ENCODE measurements at regions not wholly inside any gene's neighbourhood (a gene's known extent, or its start where the extent isn't known, plus 50 kb on each side); places are given as distances from the start of the nearest gene placed in this dataset.

- no peaks in the 10 kb centered on the region for H3K27me3 ChIP-seq (ENCODE audit: control insufficient read depth in 2 of 2, insufficient read depth in 2 of 2, low read length in 2 of 2)
- no peak overlapping the region for H3K4me3 ChIP-seq (ENCODE audit: low read length)
- no peaks in the 10 kb centered on the region for H3K36me3 ChIP-seq (ENCODE audit: control insufficient read depth in 2 of 3, insufficient read depth in 3 of 3, low read length in 3 of 3)
- H3K9me3 ChIP-seq (ENCODE audit: control insufficient read depth in 2 of 3, low read length in 3 of 3) = no peaks in the 10 kb centered on the region
- no peak overlapping the region for H3K27ac ChIP-seq (ENCODE audit: low read depth, low read length)
- ChIA-PET CTCF (no interaction called here), POLR2A (no interaction called here)
- Mint-ChIP-seq H3K4me1 (no peaks in the 10 kb centered on the region), H3K27ac (no peak overlapping the region), H3K36me3 (no peaks in the 10 kb centered on the region), H3K27me3 (peaks cover 0 to 31% (median 12%) of the 10 kb centered on the region in 5 donors), H3K9me3 (peaks cover 0 to 1% (median 0%) of the 10 kb centered on the region in 11 donors), H3K4me3 (no peak overlapping the region)
- H3K4me1 ChIP-seq (ENCODE audit: control insufficient read depth in 2 of 2, insufficient read depth in 2 of 2, low read length in 2 of 2) = no peaks in the 10 kb centered on the region
- DNase-seq (no peak), ATAC-seq (no peak)
- intact Hi-C loops (cut with micrococcal nuclease) = no loop called here
Observed at GRCh38 chr2:120876526-120877280, 141.0 kb downstream of the GLI2 start.

GRCh38 chr2:120877409-120877808 is 141.7 kb downstream of the GLI2 start:
- intact Hi-C loops (cut with micrococcal nuclease) = no loop called here

DNA sequence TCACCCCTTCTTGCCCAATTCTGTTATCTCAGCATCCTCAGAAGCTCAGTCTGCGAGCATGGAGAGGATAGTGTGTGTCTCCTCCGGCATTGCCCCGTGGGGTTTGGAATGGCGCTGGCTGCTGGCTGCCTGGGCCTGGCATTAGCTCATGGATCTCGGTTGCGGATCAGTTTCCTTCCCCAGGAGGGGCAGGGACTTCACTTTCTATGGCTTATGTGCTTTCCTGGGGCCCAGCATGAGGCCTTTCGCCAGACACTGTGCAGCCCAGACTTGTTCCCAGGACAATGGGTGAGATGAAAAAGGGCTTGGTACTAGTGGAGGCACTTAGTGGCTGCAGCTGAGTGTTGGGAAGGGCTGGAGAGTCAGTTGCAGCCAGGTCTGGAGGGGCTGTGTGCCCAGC is 143.3 kb downstream of the GLI2 start:
- peaks cover 0 to 27% (median 12%) of the 10 kb centered on the region in 5 donors for H3K27me3 Mint-ChIP-seq
- H3K27ac ChIP-seq (ENCODE audit: low read depth, low read length) = no peak overlapping the region
- H3K4me3 Mint-ChIP-seq = no peak overlapping the region
- peaks cover 0 to 3% (median 0%) of the 10 kb centered on the region in 11 donors for H3K9me3 Mint-ChIP-seq
- ChIA-PET POLR2A (no interaction called here), CTCF (no interaction called here)
- H3K27ac Mint-ChIP-seq = no peak overlapping the region
- H3K4me3 ChIP-seq (ENCODE audit: low read length) = no peak overlapping the region
- no peak for ATAC-seq
- H3K27me3 ChIP-seq (ENCODE audit: control insufficient read depth in 2 of 2, insufficient read depth in 2 of 2, low read length in 2 of 2) = no peaks in the 10 kb centered on the region
- intact Hi-C loops (cut with micrococcal nuclease) = no loop called here
- H3K36me3 ChIP-seq (ENCODE audit: control insufficient read depth in 2 of 3, insufficient read depth in 3 of 3, low read length in 3 of 3) = no peaks in the 10 kb centered on the region
- H3K4me1 ChIP-seq (ENCODE audit: control insufficient read depth in 2 of 2, insufficient read depth in 2 of 2, low read length in 2 of 2) = no peaks in the 10 kb centered on the region
- DNase-seq = no peak
- no peaks in the 10 kb centered on the region for H3K9me3 ChIP-seq (ENCODE audit: control insufficient read depth in 2 of 3, low read length in 3 of 3)
- H3K36me3 Mint-ChIP-seq = no peaks in the 10 kb centered on the region
- no peaks in the 10 kb centered on the region for H3K4me1 Mint-ChIP-seq

More at GRCh38 chr2:120877409-120877808, 141.7 kb downstream of the GLI2 start:
- CTCF ChIA-PET = no interaction called here
- Histone ChIP-seq H3K4me1 (ENCODE audit: control insufficient read depth in 2 of 2, insufficient read depth in 2 of 2, low read length in 2 of 2) (no peaks in the 10 kb centered on the region), H3K27me3 (ENCODE audit: control insufficient read depth in 2 of 2, insufficient read depth in 2 of 2, low read length in 2 of 2) (no peaks in the 10 kb centered on the region), H3K36me3 (ENCODE audit: control insufficient read depth in 2 of 3, insufficient read depth in 3 of 3, low read length in 3 of 3) (no peaks in the 10 kb centered on the region), H3K27ac (ENCODE audit: low read depth, low read length) (no peak overlapping the region), H3K9me3 (ENCODE audit: control insufficient read depth in 2 of 3, low read length in 3 of 3) (no peaks in the 10 kb centered on the region), H3K4me3 (ENCODE audit: low read length) (no peak overlapping the region)
- no peaks in the 10 kb centered on the region for H3K4me1 Mint-ChIP-seq
- H3K36me3 Mint-ChIP-seq = no peaks in the 10 kb centered on the region
- no peak overlapping the region for H3K27ac Mint-ChIP-seq
- ATAC-seq (no peak), DNase-seq (no peak)
- H3K4me3 Mint-ChIP-seq = no peak overlapping the region
- peaks cover 0 to 27% (median 12%) of the 10 kb centered on the region in 5 donors for H3K27me3 Mint-ChIP-seq
- POLR2A ChIA-PET = no interaction called here
- H3K9me3 Mint-ChIP-seq = peaks cover 0 to 3% (median 0%) of the 10 kb centered on the region in 11 donors

DNA sequence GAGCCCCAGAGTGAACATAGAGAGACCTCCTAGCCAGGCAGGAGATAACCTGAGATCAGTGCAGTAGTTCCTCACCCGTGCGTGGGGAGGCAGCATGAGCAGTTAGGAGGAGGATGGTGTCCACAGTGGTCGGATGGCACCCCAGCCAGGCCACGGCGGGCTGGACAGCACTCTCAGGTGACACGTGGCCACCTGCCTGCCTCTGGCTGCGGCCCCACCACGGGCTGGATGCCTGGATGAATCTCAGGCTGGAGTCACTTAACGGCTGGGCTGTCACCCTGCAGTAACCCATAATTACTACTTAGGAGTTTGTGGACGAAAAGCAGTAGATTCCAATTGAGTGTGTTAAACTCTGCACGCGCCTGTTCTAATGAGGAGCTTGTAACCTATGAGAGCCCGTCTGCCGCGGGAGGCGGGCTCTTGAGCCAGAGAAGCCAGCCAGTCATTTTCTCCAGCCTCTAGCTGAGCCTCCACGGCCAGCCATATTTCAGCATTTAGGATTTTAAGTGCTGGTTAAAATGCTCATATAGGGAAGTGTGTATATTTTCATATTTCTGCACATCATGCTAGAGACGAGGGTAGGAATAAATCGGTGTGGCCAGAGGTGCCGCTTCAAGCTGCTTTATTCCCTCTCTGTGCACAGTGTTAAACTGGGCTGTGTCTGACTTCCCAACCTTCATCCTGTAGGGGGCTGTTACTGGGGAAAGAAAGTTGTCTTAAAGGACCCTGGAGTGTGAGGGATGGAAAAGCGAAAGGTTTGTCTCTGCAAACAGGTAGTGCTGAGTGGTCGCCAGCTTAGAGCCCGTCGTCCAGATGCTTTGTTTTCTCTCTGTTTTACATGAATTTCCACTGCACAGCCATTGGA is 144.0 kb downstream of the GLI2 start:
- Histone ChIP-seq H3K4me3 (ENCODE audit: low read length) (no peak overlapping the region), H3K27me3 (ENCODE audit: control insufficient read depth in 2 of 2, insufficient read depth in 2 of 2, low read length in 2 of 2) (no peaks in the 10 kb centered on the region), H3K27ac (ENCODE audit: low read depth, low read length) (no peak overlapping the region), H3K4me1 (ENCODE audit: control insufficient read depth in 2 of 2, insufficient read depth in 2 of 2, low read length in 2 of 2) (no peaks in the 10 kb centered on the region), H3K9me3 (ENCODE audit: control insufficient read depth in 2 of 3, low read length in 3 of 3) (no peaks in the 10 kb centered on the region), H3K36me3 (ENCODE audit: control insufficient read depth in 2 of 3, insufficient read depth in 3 of 3, low read length in 3 of 3) (no peaks in the 10 kb centered on the region)
- no peak overlapping the region for H3K4me3 Mint-ChIP-seq
- H3K27ac Mint-ChIP-seq = no peak overlapping the region
- H3K27me3 Mint-ChIP-seq = peaks cover 0 to 27% (median 12%) of the 10 kb centered on the region in 5 donors
- no peaks in the 10 kb centered on the region for H3K4me1 Mint-ChIP-seq
- H3K36me3 Mint-ChIP-seq = no peaks in the 10 kb centered on the region
- CTCF ChIA-PET = no interaction called here
- peaks cover 0 to 3% (median 0%) of the 10 kb centered on the region in 11 donors for H3K9me3 Mint-ChIP-seq
- POLR2A ChIA-PET = no interaction called here
- DNase-seq = no peak
- intact Hi-C loops (cut with micrococcal nuclease) = no loop called here
- ATAC-seq = no peak

DNA sequence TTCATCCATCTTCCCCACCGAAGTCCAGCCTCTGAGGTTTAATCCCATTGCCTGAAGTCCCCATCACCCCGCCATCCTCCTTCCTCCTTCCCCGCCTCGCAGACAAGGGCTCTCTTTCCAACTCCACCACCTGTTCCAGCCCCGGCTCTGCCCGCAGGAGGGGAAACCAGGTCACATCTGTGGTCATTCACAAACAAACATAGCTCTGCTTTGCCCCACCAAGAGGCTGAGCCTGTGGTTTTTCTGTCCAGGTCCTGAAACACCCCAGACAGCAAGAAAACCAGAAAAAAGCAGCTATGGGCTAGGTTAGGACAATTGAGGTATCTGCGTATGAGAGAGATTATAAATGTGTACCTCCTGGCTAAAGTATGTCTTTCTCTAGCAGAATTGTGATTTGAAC is 144.7 kb downstream of the GLI2 start:
- no peak for DNase-seq
- Histone ChIP-seq H3K27ac (ENCODE audit: low read depth, low read length) (no peak overlapping the region), H3K4me3 (ENCODE audit: low read length) (no peak overlapping the region), H3K27me3 (ENCODE audit: control insufficient read depth in 2 of 2, insufficient read depth in 2 of 2, low read length in 2 of 2) (no peaks in the 10 kb centered on the region), H3K36me3 (ENCODE audit: control insufficient read depth in 2 of 3, insufficient read depth in 3 of 3, low read length in 3 of 3) (no peaks in the 10 kb centered on the region), H3K4me1 (ENCODE audit: control insufficient read depth in 2 of 2, insufficient read depth in 2 of 2, low read length in 2 of 2) (no peaks in the 10 kb centered on the region), H3K9me3 (ENCODE audit: control insufficient read depth in 2 of 3, low read length in 3 of 3) (no peaks in the 10 kb centered on the region)
- H3K4me3 Mint-ChIP-seq = no peak overlapping the region
- H3K27me3 Mint-ChIP-seq = peaks cover 0 to 23% (median 12%) of the 10 kb centered on the region in 5 donors
- POLR2A ChIA-PET = no interaction called here
- no peak for ATAC-seq
- intact Hi-C loops (cut with micrococcal nuclease) = no loop called here
- CTCF ChIA-PET = no interaction called here
- no peaks in the 10 kb centered on the region for H3K36me3 Mint-ChIP-seq
- no peaks in the 10 kb centered on the region for H3K4me1 Mint-ChIP-seq
- peaks cover 0 to 3% (median 0%) of the 10 kb centered on the region in 11 donors for H3K9me3 Mint-ChIP-seq
- H3K27ac Mint-ChIP-seq = no peak overlapping the region

- H3K4me3 Mint-ChIP-seq = no peak overlapping the region
- Histone ChIP-seq H3K4me1 (ENCODE audit: control insufficient read depth in 2 of 2, insufficient read depth in 2 of 2, low read length in 2 of 2) (no peaks in the 10 kb centered on the region), H3K36me3 (ENCODE audit: control insufficient read depth in 2 of 3, insufficient read depth in 3 of 3, low read length in 3 of 3) (no peaks in the 10 kb centered on the region), H3K27me3 (ENCODE audit: control insufficient read depth in 2 of 2, insufficient read depth in 2 of 2, low read length in 2 of 2) (no peaks in the 10 kb centered on the region), H3K4me3 (ENCODE audit: low read length) (no peak overlapping the region), H3K27ac (ENCODE audit: low read depth, low read length) (no peak overlapping the region), H3K9me3 (ENCODE audit: control insufficient read depth in 2 of 3, low read length in 3 of 3) (no peaks in the 10 kb centered on the region)
- peaks cover 0 to 2% (median 0%) of the 10 kb centered on the region in 11 donors for H3K9me3 Mint-ChIP-seq
- H3K27ac Mint-ChIP-seq = no peak overlapping the region
- ChIA-PET CTCF (no interaction called here), POLR2A (no interaction called here)
- intact Hi-C loops (cut with micrococcal nuclease) = no loop called here
- DNase-seq (no peak), ATAC-seq (no peak)
- H3K4me1 Mint-ChIP-seq = no peaks in the 10 kb centered on the region
- peaks cover 0 to 21% (median 12%) of the 10 kb centered on the region in 5 donors for H3K27me3 Mint-ChIP-seq
- no peaks in the 10 kb centered on the region for H3K36me3 Mint-ChIP-seq
Observed at GRCh38 chr2:120881981-120882788, 146.5 kb downstream of the GLI2 start.

Data from naive thymus-derived CD4-positive, alpha-beta T cell (primary cell).